Skeletal muscle tissue (tissue), 3 donors: ENCODE measurements at regions not wholly inside any gene's neighbourhood (a gene's known extent, or its start where the extent isn't known, plus 50 kb on each side); places are given as distances from the start of the nearest gene placed in this dataset.

Experiments
- H3K27ac ChIP-seq: one replicate; pipeline ENCODE4 v1.7.0; 2013; ENCODE audit warnings: mild to moderate bottlenecking, low read depth, low read length, inconsistent platforms
- H3K27me3 ChIP-seq, 3 donors: one replicate each; pipeline ENCODE4 v1.7.0; 2013; ENCODE audit warnings: low read length in 3 of 3; ENCODE audit not compliant: control insufficient read depth in 3 of 3, insufficient read depth in 3 of 3
- H3K36me3 ChIP-seq, 3 donors: one replicate each; pipeline ENCODE4 v1.7.0; 2013; ENCODE audit warnings: low read length in 3 of 3; ENCODE audit not compliant: control insufficient read depth in 3 of 3, insufficient read depth in 3 of 3
- H3K4me1 ChIP-seq, 3 donors: one replicate each; pipeline ENCODE4 v1.7.0; 2013; ENCODE audit warnings: low read length in 3 of 3, mild to moderate bottlenecking in 3 of 3; ENCODE audit not compliant: control insufficient read depth in 3 of 3, insufficient read depth in 3 of 3
- H3K4me3 ChIP-seq, 3 donors: one replicate each; pipeline ENCODE4 v1.7.0; 2013; ENCODE audit warnings: low read length in 3 of 3
- H3K9ac ChIP-seq, 3 donors: one replicate each; pipeline ENCODE4 v1.7.0; 2013; ENCODE audit warnings: low read length in 3 of 3, mild to moderate bottlenecking in 3 of 3, moderate library complexity in 2 of 3, low read depth in 1 of 3
- H3K9me3 ChIP-seq, 3 donors: one replicate each; pipeline ENCODE4 v1.7.0; 2013; ENCODE audit warnings: low read length in 3 of 3; ENCODE audit not compliant: control insufficient read depth in 3 of 3
- donor health status: Osteomylitis.

DNA sequence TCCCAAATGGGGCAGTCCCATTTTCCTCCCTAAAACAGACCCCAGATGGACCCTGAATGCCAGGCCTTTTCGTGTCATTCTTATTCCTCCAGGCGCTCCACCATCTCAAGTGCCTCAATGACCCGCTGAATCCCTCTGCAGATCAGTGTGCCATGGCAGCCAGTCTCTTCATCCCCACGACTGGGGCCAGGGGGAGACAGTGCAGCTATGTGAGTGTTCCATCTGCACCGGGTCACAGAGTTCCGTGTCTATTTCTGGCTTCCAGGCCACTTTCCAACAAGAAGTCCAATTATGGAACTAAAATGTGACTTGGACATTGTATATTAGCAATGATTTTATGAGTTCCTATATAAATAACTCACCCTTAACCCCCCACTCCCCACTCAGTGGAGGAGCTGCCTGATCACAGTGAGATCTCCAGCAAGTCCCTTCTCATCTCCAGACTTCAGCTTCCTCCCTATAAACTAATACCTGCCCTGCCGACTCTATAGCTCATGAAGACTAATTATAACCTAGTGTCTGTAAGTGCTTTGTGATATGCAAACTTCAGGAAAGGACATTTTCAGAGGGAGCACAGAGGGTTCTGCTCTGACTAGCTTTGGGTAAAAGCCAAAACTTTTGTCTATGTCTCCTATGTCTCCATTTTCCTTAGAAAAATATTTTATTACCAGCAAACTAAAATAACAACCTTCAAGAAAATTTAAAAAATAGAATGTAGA lies 56.3 kb upstream of the NFASC start:
- H3K36me3 ChIP-seq: no peaks in the 10 kb centered on the region
- H3K27me3 ChIP-seq: no peaks in the 10 kb centered on the region
- peak overlapping the region in 1 of 3 donors; percentile 8 for H3K9ac ChIP-seq
- H3K4me1 ChIP-seq: peaks cover 8 to 23% (median 16%) of the 10 kb centered on the region in 3 donors
- H3K9me3 ChIP-seq: no peaks in the 10 kb centered on the region
- H3K4me3 ChIP-seq: no peak overlapping the region
- H3K27ac ChIP-seq: no peak overlapping the region

DNA sequence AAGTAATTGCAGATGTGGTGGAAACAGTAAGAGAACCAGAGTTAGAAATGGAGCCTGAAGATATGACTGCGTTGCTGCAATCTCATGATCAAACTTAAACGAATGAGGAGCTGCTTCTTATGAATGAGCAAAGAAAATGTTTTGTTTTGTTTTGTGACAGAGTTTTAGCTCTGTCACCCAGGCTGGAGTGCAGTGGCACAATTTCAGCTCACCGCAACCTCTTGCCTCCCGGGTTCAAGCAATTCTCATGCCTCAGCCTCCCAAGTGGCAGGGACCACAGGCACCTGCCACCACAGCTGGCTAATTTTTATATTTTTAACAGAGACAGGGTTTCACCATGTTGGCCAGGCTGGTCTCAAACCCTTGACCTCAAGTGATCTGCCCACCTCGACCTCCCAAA lies 53.3 kb upstream of the NFASC start:
- Histone ChIP-seq H3K27me3 (no peaks in the 10 kb centered on the region), H3K27ac (no peak overlapping the region), H3K4me1 (peaks cover 20 to 23% (median 20%) of the 10 kb centered on the region in 3 donors), H3K4me3 (no peak overlapping the region), H3K36me3 (no peaks in the 10 kb centered on the region), H3K9me3 (no peaks in the 10 kb centered on the region), H3K9ac (no peak overlapping the region)

DNA sequence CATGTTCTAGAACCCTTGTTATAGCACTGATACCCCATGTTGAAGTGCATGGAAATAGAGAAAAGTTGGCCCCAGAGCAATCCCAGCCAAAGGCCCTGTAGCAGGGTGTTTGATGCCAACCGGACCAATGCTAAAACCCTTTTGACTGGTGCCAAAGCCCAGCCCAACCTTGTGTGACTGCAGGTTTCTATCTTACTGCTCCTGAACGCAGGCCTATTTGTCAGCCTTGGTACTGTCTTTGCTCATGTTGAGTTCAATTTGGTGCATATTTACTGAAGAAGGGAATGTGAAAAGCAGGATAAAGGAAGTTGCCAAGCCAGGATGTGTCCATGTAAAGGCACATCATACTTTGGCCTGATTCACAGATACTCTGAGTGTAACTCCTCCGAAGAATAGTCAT lies 51.7 kb upstream of the NFASC start:
- H3K4me1 ChIP-seq: peaks cover 11 to 15% (median 14%) of the 10 kb centered on the region in 3 donors
- H3K27ac ChIP-seq: no peak overlapping the region
- H3K9ac ChIP-seq: no peak overlapping the region
- no peak overlapping the region for H3K4me3 ChIP-seq
- no peaks in the 10 kb centered on the region for H3K36me3 ChIP-seq
- H3K9me3 ChIP-seq: no peaks in the 10 kb centered on the region
- no peaks in the 10 kb centered on the region for H3K27me3 ChIP-seq

- Histone ChIP-seq H3K9ac (no peak overlapping the region), H3K4me1 (peaks cover 6 to 11% (median 9%) of the 10 kb centered on the region in 3 donors), H3K27ac (no peak overlapping the region), H3K36me3 (no peaks in the 10 kb centered on the region), H3K27me3 (no peaks in the 10 kb centered on the region), H3K9me3 (no peaks in the 10 kb centered on the region), H3K4me3 (no peak overlapping the region)
Observed at GRCh38 chr1:204819495-204819894, 51.2 kb upstream of the NFASC start.
